H1 (cell line): ENCODE measurements at regions not wholly inside any gene's neighbourhood (a gene's known extent, or its start where the extent isn't known, plus 50 kb on each side); places are given as distances from the start of the nearest gene placed in this dataset.

ENCODE experiments used
- CTCF ChIA-PET: fragments of 300-600 bp; sonication (Branson Sonifier 250); formaldehyde crosslinking; loops from one replicate; lab custom pipeline; 2021; ENCODE audit not compliant: partially characterized antibody; lab: Charles Lee
- POLR2A ChIA-PET: fragments of 300-600 bp; sonication (Branson Sonifier 250); formaldehyde crosslinking; loops from one replicate; lab custom pipeline; 2021; ENCODE audit warnings: inconsistent platforms; ENCODE audit not compliant: partially characterized antibody; lab: Charles Lee
- DNase-seq, 2 experiments: peaks; one replicate each; pipeline versions ENCODE4 v3.0.0 to v3.0.0-alpha.2; 2010 to 2022; ENCODE audit warnings: low spot score in 2 of 2, low read depth in 1 of 2, mixed read lengths in 1 of 2
- FAIRE-seq: peaks from 2 replicates; lab custom pipeline; 2011; peaks lifted over from hg19 to GRCh38; lab: Jason Lieb, UNC
- H2AFZ ChIP-seq: 2 replicates; pipeline ENCODE4 v1.8.1; 2012; ENCODE audit warnings: low read length, inconsistent platforms
- H2AK5ac ChIP-seq: 2 replicates; pipeline ENCODE4 v1.6.1; 2013; ENCODE audit warnings: low read depth, low read length
- H2BK120ac ChIP-seq: replicated peaks from 2 replicates; pipeline ENCODE3; 2013; ENCODE audit warnings: low read depth, low read length, inconsistent platforms
- H2BK12ac ChIP-seq: 2 replicates; pipeline ENCODE4 v1.6.1; 2013; ENCODE audit warnings: low read depth, low read length
- H2BK15ac ChIP-seq: 2 replicates; pipeline ENCODE4 v1.6.1; 2013; ENCODE audit warnings: low read length
- H2BK20ac ChIP-seq: 2 replicates; pipeline ENCODE4 v1.6.1; 2013; ENCODE audit warnings: low read length
- H2BK5ac ChIP-seq: 2 replicates; pipeline ENCODE4 v1.6.1; 2013; ENCODE audit warnings: low read depth, low read length
- H3K14ac ChIP-seq: 2 replicates; pipeline ENCODE4 v1.6.1; 2013; ENCODE audit warnings: inconsistent platforms; ENCODE audit not compliant: insufficient read length
- H3K18ac ChIP-seq: 2 replicates; pipeline ENCODE4 v1.6.1; 2013; ENCODE audit warnings: low read length; ENCODE audit errors: extremely low read depth
- H3K23ac ChIP-seq: 2 replicates; pipeline ENCODE4 v1.6.1; 2013; ENCODE audit warnings: inconsistent platforms; ENCODE audit not compliant: insufficient read length
- H3K23me2 ChIP-seq: 2 replicates; pipeline ENCODE4 v1.6.1; 2013; ENCODE audit warnings: low read depth, low read length
- H3K27ac ChIP-seq: 2 replicates; pipeline ENCODE4 v1.6.1; 2011; ENCODE audit warnings: low read depth, low read length, inconsistent platforms
- H3K27me3 ChIP-seq, 4 experiments: replicated peaks in 1 of 4; 1 replicate in 1 of 4; 2 replicates in 3 of 4; pipeline versions ENCODE4 v1.6.1 to v1.8.1; 2011 to 2013; ENCODE audit warnings: low read length in 3 of 4, mild to moderate bottlenecking in 3 of 4, inconsistent platforms in 2 of 4, mixed read lengths in 2 of 4, moderate library complexity in 1 of 4; ENCODE audit not compliant: control insufficient read depth in 3 of 4, insufficient read depth in 3 of 4; ENCODE audit errors: extremely low read depth in 1 of 4
- H3K36me3 ChIP-seq, 4 experiments: 2 replicates each; pipeline versions ENCODE4 v1.6.1 to v1.8.1; 2011 to 2013; ENCODE audit warnings: mild to moderate bottlenecking in 4 of 4, low read length in 3 of 4, moderate library complexity in 2 of 4, control low read depth in 1 of 4, inconsistent platforms in 1 of 4; ENCODE audit not compliant: insufficient read depth in 4 of 4, control insufficient read depth in 2 of 4
- H3K4ac ChIP-seq: replicated peaks from 2 replicates; pipeline ENCODE3; 2013; ENCODE audit warnings: low read length, low read depth, mixed read lengths, inconsistent platforms; ENCODE audit not compliant: insufficient read length
- H3K4me1 ChIP-seq, 4 experiments: replicated peaks in 1 of 4; 1 replicate in 1 of 4; 2 replicates in 3 of 4; pipeline versions ENCODE4 v1.6.1 to v1.8.1; 2011 to 2013; ENCODE audit warnings: low read length in 3 of 4, inconsistent platforms in 2 of 4, mixed read lengths in 1 of 4; ENCODE audit not compliant: insufficient read depth in 4 of 4, control insufficient read depth in 3 of 4
- H3K4me2 ChIP-seq, 2 experiments: 2 replicates each; pipeline versions ENCODE4 v1.6.1 to v1.8.1; 2011 to 2013; ENCODE audit warnings: low read depth in 2 of 2, low read length in 2 of 2, control low read depth in 1 of 2, inconsistent platforms in 1 of 2, mild to moderate bottlenecking in 1 of 2; ENCODE audit not compliant: insufficient read depth in 1 of 2
- H3K4me3 ChIP-seq, 4 experiments: fragments of 200-600, 300-600 bp in 1 of 4; sonication (generic), shearing (Covaris generic), sonication (Bioruptor Twin) in 1 of 4; 2 replicates each; pipeline versions ENCODE4 v1.5.1 to v1.8.1; 2011 to 2016; ENCODE audit warnings: low read length in 4 of 4, low read depth in 3 of 4, control low read depth in 2 of 4, inconsistent platforms in 2 of 4, mild to moderate bottlenecking in 2 of 4, mixed read lengths in 1 of 4, moderate library complexity in 1 of 4; ENCODE audit not compliant: insufficient read depth in 2 of 4; ENCODE audit errors: extremely low read depth in 1 of 4
- H3K56ac ChIP-seq: replicated peaks from 2 replicates; pipeline ENCODE3; 2013; ENCODE audit warnings: low read depth, mild to moderate bottlenecking, mixed read lengths, low read length, inconsistent platforms; ENCODE audit not compliant: insufficient read length
- H3K79me1 ChIP-seq: 2 replicates; pipeline ENCODE4 v1.6.1; 2013; ENCODE audit warnings: low read depth, low read length, control low read depth
- H3K79me2 ChIP-seq, 2 experiments: 2 replicates each; pipeline versions ENCODE4 v1.6.1 to v1.8.1; 2012 to 2013; ENCODE audit warnings: low read length in 2 of 2, mild to moderate bottlenecking in 2 of 2, inconsistent platforms in 1 of 2; ENCODE audit not compliant: insufficient read depth in 2 of 2, control insufficient read depth in 1 of 2
- H3K9ac ChIP-seq, 4 experiments: replicated peaks in 1 of 4; 1 replicate in 1 of 4; 2 replicates in 3 of 4; pipeline versions ENCODE4 v1.6.1 to v1.8.1; 2011 to 2013; ENCODE audit warnings: low read depth in 3 of 4, low read length in 3 of 4, control low read depth in 2 of 4, mild to moderate bottlenecking in 2 of 4, moderate library complexity in 2 of 4, inconsistent platforms in 1 of 4; ENCODE audit errors: extremely low read depth in 1 of 4
- H3K9me3 ChIP-seq, 2 experiments: 2 replicates each; pipeline versions ENCODE4 v1.6.1 to v1.8.1; 2012 to 2013; ENCODE audit warnings: mild to moderate bottlenecking in 2 of 2, moderate library complexity in 2 of 2, control low read depth in 1 of 2, inconsistent platforms in 1 of 2, low read depth in 1 of 2, low read length in 1 of 2, mixed read lengths in 1 of 2; ENCODE audit not compliant: insufficient read depth in 2 of 2
- H4K20me1 ChIP-seq, 2 experiments: replicated peaks in 1 of 2; 2 replicates each; pipeline versions ENCODE3 to v1.8.1; 2011 to 2013; ENCODE audit warnings: inconsistent platforms in 2 of 2, low read length in 2 of 2, mild to moderate bottlenecking in 1 of 2; ENCODE audit not compliant: insufficient read depth in 2 of 2, control insufficient read depth in 1 of 2
- H4K5ac ChIP-seq: 2 replicates; pipeline ENCODE4 v1.6.1; 2013; ENCODE audit warnings: low read length, low read depth, mixed read lengths, inconsistent platforms; ENCODE audit not compliant: insufficient read length
- H4K8ac ChIP-seq: 2 replicates; pipeline ENCODE4 v1.8.0; 2013; ENCODE audit warnings: mild to moderate bottlenecking, moderate library complexity, low read length, inconsistent platforms; ENCODE audit not compliant: insufficient read depth; ENCODE audit errors: extremely low read depth
- H4K91ac ChIP-seq: replicated peaks from 2 replicates; pipeline ENCODE3; 2013; ENCODE audit warnings: low read length, mixed read lengths, inconsistent platforms; ENCODE audit not compliant: insufficient read length
- BRCA1 ChIP-seq: IDR thresholded peaks from 2 replicates; pipeline ENCODE4 v1.6.1; 2012; ENCODE audit warnings: low read depth, low read length, improper control_type of control experiment
- CBX8 ChIP-seq: fragments of 300-800, 300-1000 bp; sonication (generic); IDR thresholded peaks from 2 replicates; pipeline ENCODE4 v1.7.1; 2016; ENCODE audit warnings: low read depth, low read length, borderline replicate concordance
- JUN ChIP-seq: IDR thresholded peaks from 2 replicates; pipeline ENCODE4 v1.6.1; 2011; ENCODE audit warnings: low read depth, mild to moderate bottlenecking, improper control_type of control experiment, low read length
- POLR2A ChIP-seq, 2 experiments: IDR thresholded peaks; 1 replicate in 1 of 2; 2 replicates in 1 of 2; pipeline ENCODE4 v1.6.1; 2011; ENCODE audit warnings: low read depth in 2 of 2, low read length in 2 of 2, mild to moderate bottlenecking in 2 of 2; ENCODE audit errors: control extremely low read depth in 1 of 2
- WGBS, 2 experiments: shearing (Covaris generic) in 1 of 2; methylation state at CpG; one replicate each; pipeline versions ENCODE4 v1.1.6 to v1.1.7; 2013 to 2015; ENCODE audit warnings: low lambda C conversion rate in 2 of 2, mixed read lengths in 2 of 2, inconsistent platforms in 1 of 2, low coverage in 1 of 2, missing lambda C conversion rate in 1 of 2; ENCODE audit not compliant: insufficient replicate concordance in 2 of 2, insufficient coverage in 1 of 2, insufficient read length in 1 of 2; ENCODE audit errors: extremely low coverage in 1 of 2, missing lambda C conversion rate in 1 of 2; 5-methylcytosine and 5-hydroxymethylcytosine counted together

GRCh38 chr13:61777271-61777670, 361.6 kb upstream of the PCDH20 start:
- Histone ChIP-seq H3K36me3 (no peaks in the 10 kb centered on the region), H3K56ac (no peak overlapping the region), H2BK12ac (no peak overlapping the region), H3K4me1 (peaks cover 0 to 5% (median 0%) of the 10 kb centered on the region in 4 experiments; a peak in 1 of 7 replicates), H3K79me1 (no peaks in the 10 kb centered on the region), H3K4me2 (no peak overlapping the region), H3K27me3 (no peaks in the 10 kb centered on the region), H3K27ac (no peak overlapping the region), H2BK20ac (no peak overlapping the region), H4K20me1 (no peaks in the 10 kb centered on the region), H3K18ac (no peak overlapping the region), H4K8ac (no peak overlapping the region), H3K23me2 (no peaks in the 10 kb centered on the region), H3K79me2 (no peaks in the 10 kb centered on the region), H3K4me3 (no peak overlapping the region), H2BK15ac (no peak overlapping the region), H4K5ac (no peak overlapping the region), H3K4ac (no peak overlapping the region), H2BK120ac (no peak overlapping the region), H3K9ac (no peak overlapping the region), H3K23ac (no peak overlapping the region)
- DNase-seq (no peak), FAIRE-seq (no peak)
- WGBS, 2 experiments, result 76% methylated on average over 3 of the region's 3 CpGs; no CpG with 5 or more reads in 1 of the 2 experiments
- ChIA-PET CTCF (no interaction called here), POLR2A (no interaction called here)
- TF ChIP-seq JUN (no peak), BRCA1 (no peak), POLR2A (IDR thresholded peaks at IDR 0.05; ENCODE audit: control extremely low read depth in 1 of 2, low read depth in 2 of 2, low read length in 2 of 2) (no peak), CBX8 (no peak)
- TF ChIP-seq, all 59 proteins: peak for 0
- H3K14ac ChIP-seq, result no peak overlapping the region
- no peak overlapping the region for H2AFZ ChIP-seq
- H3K9me3 ChIP-seq, result no peaks in the 10 kb centered on the region
- H2BK5ac ChIP-seq, result no peak overlapping the region
- no peak overlapping the region for H4K91ac ChIP-seq
- H2AK5ac ChIP-seq, result no peak overlapping the region
